OCI-LY3 (cell line): ENCODE measurements at regions not wholly inside any gene's neighbourhood (a gene's known extent, or its start where the extent isn't known, plus 50 kb on each side); places are given as distances from the start of the nearest gene placed in this dataset.

Experiments used
- H2AFZ ChIP-seq: fragments of 200-600, 300-600 bp; shearing (Covaris generic); 2 replicates; pipeline ENCODE4 v1.6.0; 2014; ENCODE audit warnings: antibody characterized with exemption, low read depth, low read length
- H3K27ac ChIP-seq: fragments of 200-600, 300-600 bp; sonication (generic); 2 replicates; pipeline ENCODE4 v1.5.1; 2014; ENCODE audit warnings: mild to moderate bottlenecking, low read length, moderate library complexity, mixed read lengths
- H3K27me3 ChIP-seq: fragments of 200-600, 300-600 bp; sonication (generic); 2 replicates; pipeline ENCODE4 v1.6.1; 2014; ENCODE audit warnings: low read depth, low read length, mixed read lengths
- H3K36me3 ChIP-seq: fragments of 200-600, 300-600 bp; sonication (generic); replicated peaks from 2 replicates; pipeline ENCODE3; 2014; ENCODE audit warnings: low read depth, low read length, mixed read lengths
- H3K4me1 ChIP-seq: fragments of 300-600, 200-600 bp; sonication (generic); 2 replicates; pipeline ENCODE4 v1.6.1; 2014; ENCODE audit warnings: low read length, mixed read lengths
- H3K4me2 ChIP-seq: fragments of 200-600, 300-600 bp; sonication (generic); 2 replicates; pipeline ENCODE4 v1.6.1; 2014; ENCODE audit warnings: low read length, mixed read lengths
- H3K4me3 ChIP-seq: fragments of 300-600, 200-600 bp; sonication (generic); 2 replicates; pipeline ENCODE4 v1.5.1; 2014; ENCODE audit warnings: antibody characterized with exemption, mild to moderate bottlenecking, low read length, moderate library complexity
- H3K79me2 ChIP-seq: fragments of 300-600, 200-600 bp; shearing (Covaris generic); 2 replicates; pipeline ENCODE4 v1.6.1; 2014; ENCODE audit warnings: mild to moderate bottlenecking, low read length, mixed read lengths
- H3K9ac ChIP-seq: fragments of 300-600, 200-600 bp; shearing (Covaris generic); 2 replicates; pipeline ENCODE4 v1.6.0; 2014; ENCODE audit warnings: mild to moderate bottlenecking, low read length, moderate library complexity
- H3K9me3 ChIP-seq: fragments of 200-600, 300-600 bp; shearing (Covaris generic); 2 replicates; pipeline ENCODE4 v1.6.1; 2014; ENCODE audit warnings: low read length, mixed read lengths; ENCODE audit not compliant: insufficient read depth
- H4K20me1 ChIP-seq: fragments of 200-600, 300-600 bp; sonication (generic); 2 replicates; pipeline ENCODE4 v1.6.1; 2016; ENCODE audit warnings: low read length, mixed read lengths; ENCODE audit not compliant: insufficient read depth
- CTCF ChIP-seq: fragments of 200-600, 300-600 bp; sonication (generic); IDR thresholded peaks from 2 replicates; pipeline ENCODE4 v1.5.1; 2014; ENCODE audit warnings: antibody characterized with exemption, low read length, low read depth
- EZH2phosphoT487 ChIP-seq: fragments of 200-600 bp; shearing (Covaris generic); IDR thresholded peaks from 2 replicates; pipeline ENCODE4 v1.6.1; 2018; ENCODE audit warnings: antibody characterized with exemption, mixed run types, low read depth

DNA sequence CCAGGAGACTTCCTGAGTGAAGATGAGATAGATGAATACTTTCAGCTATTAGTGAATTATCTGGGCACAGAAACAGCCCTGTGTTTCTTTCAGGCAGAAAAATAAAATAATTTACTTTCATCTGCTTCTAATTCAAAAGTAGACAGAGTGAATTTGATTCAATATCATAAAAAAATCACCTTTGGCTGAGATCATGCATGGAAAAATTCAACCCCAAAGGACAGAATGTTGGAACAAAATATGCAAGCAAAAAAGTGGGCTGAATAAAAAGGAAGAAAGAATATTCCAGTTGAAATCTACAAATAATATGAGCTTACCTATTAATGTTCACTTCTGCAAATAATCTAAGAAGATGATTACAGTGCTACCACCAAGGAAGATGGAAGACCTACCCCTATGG lies 546.9 kb downstream of the TFAP2B start:
- no peaks in the 10 kb centered on the region for H3K4me1 ChIP-seq
- H4K20me1 ChIP-seq, result no peaks in the 10 kb centered on the region
- no peak overlapping the region for H3K27ac ChIP-seq
- TF ChIP-seq CTCF, result no peak
- no peak for TF ChIP-seq EZH2phosphoT487
- H3K79me2 ChIP-seq, result no peaks in the 10 kb centered on the region
- no peak overlapping the region for H2AFZ ChIP-seq
- no peaks in the 10 kb centered on the region for H3K36me3 ChIP-seq
- no peak overlapping the region for H3K4me3 ChIP-seq
- H3K27me3 ChIP-seq, result no peaks in the 10 kb centered on the region
- no peak overlapping the region for H3K4me2 ChIP-seq
- no peaks in the 10 kb centered on the region for H3K9me3 ChIP-seq
- H3K9ac ChIP-seq, result no peak overlapping the region

- H3K4me1 ChIP-seq, result no peaks in the 10 kb centered on the region
- no peaks in the 10 kb centered on the region for H3K36me3 ChIP-seq
- no peak for TF ChIP-seq CTCF
- TF ChIP-seq EZH2phosphoT487, result no peak
- H3K79me2 ChIP-seq, result no peaks in the 10 kb centered on the region
- H3K9me3 ChIP-seq, result no peaks in the 10 kb centered on the region
- H3K4me2 ChIP-seq, result no peak overlapping the region
- no peak overlapping the region for H2AFZ ChIP-seq
- H3K4me3 ChIP-seq, result no peak overlapping the region
- H3K27me3 ChIP-seq, result no peaks in the 10 kb centered on the region
- H3K27ac ChIP-seq, result no peak overlapping the region
- H4K20me1 ChIP-seq, result no peaks in the 10 kb centered on the region
- H3K9ac ChIP-seq, result no peak overlapping the region
These were observed 550.8 kb downstream of the TFAP2B start for GRCh38 chr6:51369485-51369884.

DNA sequence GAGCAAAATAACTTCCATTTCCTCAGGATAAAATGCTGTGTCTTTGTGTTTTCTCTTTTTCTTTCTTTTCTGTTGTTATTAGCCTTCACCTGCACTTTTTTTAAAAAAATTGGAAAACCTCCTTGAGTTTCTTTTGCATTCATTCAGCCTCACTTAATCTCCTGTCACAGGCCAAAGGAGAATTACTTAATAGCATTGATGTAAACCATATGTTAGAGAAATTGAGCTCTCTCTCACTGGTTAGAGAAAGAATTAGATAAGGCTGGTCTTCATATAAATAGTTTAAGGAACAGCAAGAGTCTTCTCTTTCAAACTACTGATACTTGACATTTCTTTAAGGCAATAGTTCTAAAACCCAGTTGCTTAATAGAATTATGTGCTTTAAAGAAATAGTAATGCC lies 564.2 kb downstream of the TFAP2B start:
- TF ChIP-seq CTCF, result no peak
- Histone ChIP-seq H3K9me3 (no peaks in the 10 kb centered on the region), H3K4me2 (no peak overlapping the region), H4K20me1 (no peaks in the 10 kb centered on the region), H3K9ac (no peak overlapping the region), H3K4me3 (no peak overlapping the region), H3K27me3 (no peaks in the 10 kb centered on the region), H3K36me3 (no peaks in the 10 kb centered on the region), H3K79me2 (no peaks in the 10 kb centered on the region), H3K4me1 (no peaks in the 10 kb centered on the region), H3K27ac (no peak overlapping the region), H2AFZ (no peak overlapping the region)

DNA sequence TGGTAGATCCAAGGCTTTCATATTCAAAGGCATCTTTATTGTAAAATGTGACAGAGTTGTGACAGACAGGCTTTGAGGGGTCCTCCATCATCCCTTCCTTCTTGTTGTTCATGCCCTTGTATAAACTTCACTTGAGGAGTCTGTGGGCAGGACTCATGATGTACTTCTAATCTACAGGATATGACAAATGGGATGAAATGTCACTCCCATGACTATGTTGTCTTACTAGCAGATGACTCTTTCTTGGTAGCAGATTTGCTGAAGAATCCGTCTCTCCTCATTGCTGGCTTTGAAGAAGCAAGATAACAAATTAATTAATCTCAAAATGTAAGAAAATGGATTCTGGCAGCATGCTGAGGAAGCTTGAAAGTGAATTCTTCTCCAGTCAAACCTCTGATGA lies 566.1 kb downstream of the TFAP2B start:
- H2AFZ ChIP-seq, result no peak overlapping the region
- H3K79me2 ChIP-seq, result no peaks in the 10 kb centered on the region
- no peaks in the 10 kb centered on the region for H4K20me1 ChIP-seq
- H3K27ac ChIP-seq, result no peak overlapping the region
- no peaks in the 10 kb centered on the region for H3K9me3 ChIP-seq
- H3K36me3 ChIP-seq, result no peaks in the 10 kb centered on the region
- H3K27me3 ChIP-seq, result no peaks in the 10 kb centered on the region
- TF ChIP-seq EZH2phosphoT487, result no peak
- no peak for TF ChIP-seq CTCF
- no peak overlapping the region for H3K4me2 ChIP-seq
- no peak overlapping the region for H3K9ac ChIP-seq
- H3K4me1 ChIP-seq, result no peaks in the 10 kb centered on the region
- H3K4me3 ChIP-seq, result no peak overlapping the region
